Naive thymus-derived CD4-positive, alpha-beta T cell (primary cell): ENCODE measurements at regions not wholly inside any gene's neighbourhood (a gene's known extent, or its start where the extent isn't known, plus 50 kb on each side); places are given as distances from the start of the nearest gene placed in this dataset.

Experiments
- ATAC-seq: fragments of 150-1000 bp; cut with Tn5 transposase; 2 replicates; pipeline ENCODE4 v1.10.0; 2021; ENCODE audit warnings: mild to moderate bottlenecking, moderate library complexity
- CTCF ChIA-PET: fragments of 350-600 bp; sonication (Branson Sonifier 250); formaldehyde crosslinking; loops from one replicate; lab custom pipeline; 2021; ENCODE audit warnings: antibody characterized with exemption; lab: Charles Lee
- POLR2A ChIA-PET: fragments of 350-600 bp; sonication (Branson Sonifier 250); formaldehyde crosslinking; loops from one replicate; lab custom pipeline; 2021; ENCODE audit warnings: antibody characterized with exemption, inconsistent platforms; lab: Charles Lee
- DNase-seq, 9 donors: peaks; one replicate each; pipeline versions ENCODE4 v3.0.0 to v3.0.0-alpha.2; 2020 to 2022; ENCODE audit warnings: mixed read lengths in 1 of 9
- H3K27ac ChIP-seq: one replicate; pipeline ENCODE4 v1.7.0; 2013; ENCODE audit warnings: mild to moderate bottlenecking, low read depth, low read length, moderate library complexity
- H3K27me3 ChIP-seq, 2 donors: one replicate each; pipeline ENCODE4 v1.7.0; 2013; ENCODE audit warnings: low read length in 2 of 2, mild to moderate bottlenecking in 2 of 2, moderate library complexity in 2 of 2; ENCODE audit not compliant: control insufficient read depth in 2 of 2, insufficient read depth in 2 of 2
- H3K36me3 ChIP-seq, 3 experiments: 1 replicate in 2 of 3; 2 replicates in 1 of 3; pipeline ENCODE4 v1.7.0; 2013; ENCODE audit warnings: low read length in 3 of 3, mild to moderate bottlenecking in 3 of 3, moderate library complexity in 1 of 3; ENCODE audit not compliant: insufficient read depth in 3 of 3, control insufficient read depth in 2 of 3
- H3K4me1 ChIP-seq, 2 donors: one replicate each; pipeline ENCODE4 v1.7.0; 2013; ENCODE audit warnings: low read length in 2 of 2, mild to moderate bottlenecking in 2 of 2, moderate library complexity in 1 of 2; ENCODE audit not compliant: control insufficient read depth in 2 of 2, insufficient read depth in 2 of 2
- H3K4me3 ChIP-seq: 2 replicates; pipeline ENCODE4 v1.7.0; 2013; ENCODE audit warnings: mild to moderate bottlenecking, low read length
- H3K9me3 ChIP-seq, 3 experiments: 1 replicate in 2 of 3; 2 replicates in 1 of 3; pipeline ENCODE4 v1.7.0; 2013; ENCODE audit warnings: low read length in 3 of 3; ENCODE audit not compliant: control insufficient read depth in 2 of 3
- H3K27ac Mint-ChIP-seq, 9 donors: one replicate each; pipeline ENCODE4 v1.8.0; 2020 to 2022; ENCODE audit warnings: mixed read lengths in 9 of 9, mild to moderate bottlenecking in 8 of 9, moderate library complexity in 5 of 9, inconsistent platforms in 2 of 9
- H3K27me3 Mint-ChIP-seq, 5 donors: one replicate each; pipeline ENCODE4 v1.8.0; 2021 to 2022; ENCODE audit warnings: mixed read lengths in 5 of 5, mild to moderate bottlenecking in 1 of 5
- H3K36me3 Mint-ChIP-seq, 5 donors: one replicate each; pipeline ENCODE4 v1.8.0; 2020 to 2022; ENCODE audit warnings: mixed read lengths in 5 of 5, mild to moderate bottlenecking in 3 of 5, inconsistent platforms in 1 of 5
- H3K4me1 Mint-ChIP-seq, 7 donors: one replicate each; pipeline ENCODE4 v1.8.0; 2020 to 2022; ENCODE audit warnings: mixed read lengths in 7 of 7, mild to moderate bottlenecking in 3 of 7, inconsistent platforms in 1 of 7
- H3K4me3 Mint-ChIP-seq, 10 donors: one replicate each; pipeline ENCODE4 v1.8.0; 2020 to 2022; ENCODE audit warnings: mild to moderate bottlenecking in 10 of 10, mixed read lengths in 10 of 10, moderate library complexity in 6 of 10, inconsistent platforms in 2 of 10
- H3K9me3 Mint-ChIP-seq, 11 donors: one replicate each; pipeline ENCODE4 v1.8.0; 2020 to 2022; ENCODE audit warnings: mixed read lengths in 11 of 11, mild to moderate bottlenecking in 4 of 11, inconsistent platforms in 1 of 11, moderate library complexity in 1 of 11
- intact Hi-C, 2 donors: fragments of 100-400 bp; cut with micrococcal nuclease; formaldehyde crosslinking; loops; one replicate each; pipeline ENCODE4 v1.15.1; 2023

GRCh38 chr7:45446195-45446944 is 127.8 kb upstream of the ADCY1 start:
- CTCF ChIA-PET: no interaction called here
- no peaks in the 10 kb centered on the region for H3K36me3 ChIP-seq
- no peak for ATAC-seq

DNA sequence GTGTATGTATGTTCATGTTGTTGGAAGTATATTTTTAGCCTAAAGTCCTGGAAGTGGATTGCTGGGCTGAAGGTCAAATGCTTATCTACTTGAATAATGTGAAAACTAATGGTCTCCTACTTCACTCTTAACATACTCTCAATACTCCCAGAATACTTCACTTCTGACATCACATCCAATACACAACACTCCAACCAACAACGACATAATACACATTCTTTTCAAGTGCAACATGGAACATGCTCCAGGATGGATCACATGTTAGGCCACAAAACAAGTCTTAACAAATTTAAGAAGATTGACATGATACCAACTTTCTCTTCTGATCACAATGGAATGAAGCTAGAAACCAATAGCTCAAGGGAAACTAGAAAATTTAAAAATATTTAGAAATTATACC is 126.9 kb upstream of the ADCY1 start:
- H3K4me1 Mint-ChIP-seq: no peaks in the 10 kb centered on the region
- H3K9me3 Mint-ChIP-seq: peaks cover 0 to 6% (median 0%) of the 10 kb centered on the region in 11 donors
- H3K27me3 ChIP-seq: no peaks in the 10 kb centered on the region
- peaks cover 6 to 27% (median 16%) of the 10 kb centered on the region in 5 donors for H3K27me3 Mint-ChIP-seq
- intact Hi-C loops: no loop called here
- H3K36me3 ChIP-seq: no peaks in the 10 kb centered on the region
- no peak overlapping the region for H3K4me3 Mint-ChIP-seq
- H3K4me3 ChIP-seq: no peak overlapping the region
- no peak overlapping the region for H3K27ac Mint-ChIP-seq
- POLR2A ChIA-PET: no interaction called here
- no peaks in the 10 kb centered on the region for H3K36me3 Mint-ChIP-seq
- CTCF ChIA-PET: no interaction called here
- DNase-seq: no peak
- no peaks in the 10 kb centered on the region for H3K4me1 ChIP-seq
- ATAC-seq: no peak
- no peaks in the 10 kb centered on the region for H3K9me3 ChIP-seq
- no peak overlapping the region for H3K27ac ChIP-seq

More at GRCh38 chr7:45446195-45446944, 127.8 kb upstream of the ADCY1 start:
- Histone ChIP-seq H3K27me3 (no peaks in the 10 kb centered on the region), H3K4me3 (no peak overlapping the region), H3K4me1 (no peaks in the 10 kb centered on the region), H3K27ac (no peak overlapping the region), H3K9me3 (no peaks in the 10 kb centered on the region)
- H3K36me3 Mint-ChIP-seq: no peaks in the 10 kb centered on the region
- POLR2A ChIA-PET: no interaction called here
- intact Hi-C loops: no loop called here
- H3K27me3 Mint-ChIP-seq: peaks cover 0 to 25% (median 12%) of the 10 kb centered on the region in 5 donors
- no peak overlapping the region for H3K27ac Mint-ChIP-seq
- H3K9me3 Mint-ChIP-seq: peaks cover 0 to 6% (median 0%) of the 10 kb centered on the region in 11 donors
- DNase-seq: no peak
- no peaks in the 10 kb centered on the region for H3K4me1 Mint-ChIP-seq
- H3K4me3 Mint-ChIP-seq: no peak overlapping the region

DNA sequence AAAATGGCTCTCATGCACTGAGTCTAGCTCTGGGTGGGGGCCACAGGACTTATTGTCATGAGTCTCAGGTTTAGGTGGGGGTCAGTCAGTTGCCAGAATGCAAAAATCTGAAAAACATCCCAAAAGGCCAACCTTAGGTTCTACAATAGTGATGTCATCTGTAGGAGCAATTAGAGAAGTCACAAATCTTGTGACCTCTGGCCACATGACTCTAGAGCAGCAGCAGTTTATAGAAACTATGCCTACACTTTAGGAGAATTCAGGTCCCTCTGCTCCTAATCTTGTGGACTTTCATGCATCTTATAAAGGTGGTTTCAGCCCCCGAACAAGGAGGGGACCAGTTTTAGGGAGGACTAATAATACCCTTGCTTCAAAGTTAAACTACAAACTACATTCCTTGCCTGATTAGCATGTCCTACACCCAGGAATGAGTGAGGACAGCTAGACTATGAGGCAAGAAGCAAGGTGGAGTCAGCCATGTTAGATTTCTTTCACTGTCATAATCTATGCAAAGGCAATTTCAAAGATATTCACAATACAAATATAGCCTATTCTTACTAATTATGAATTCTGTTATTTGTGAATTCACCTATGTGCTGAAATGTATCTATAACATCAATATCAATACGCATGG is 123.5 kb upstream of the ADCY1 start:
- Histone ChIP-seq H3K36me3 (no peaks in the 10 kb centered on the region), H3K4me3 (no peak overlapping the region), H3K27me3 (no peaks in the 10 kb centered on the region), H3K4me1 (no peaks in the 10 kb centered on the region), H3K9me3 (no peaks in the 10 kb centered on the region), H3K27ac (no peak overlapping the region)
- no peak overlapping the region for H3K4me3 Mint-ChIP-seq
- ATAC-seq (no peak), DNase-seq (no peak)
- no peak overlapping the region for H3K27ac Mint-ChIP-seq
- intact Hi-C loops: no loop called here
- ChIA-PET CTCF (no interaction called here), POLR2A (no interaction called here)
- peaks cover 0 to 6% (median 0%) of the 10 kb centered on the region in 11 donors for H3K9me3 Mint-ChIP-seq
- no peaks in the 10 kb centered on the region for H3K36me3 Mint-ChIP-seq
- no peaks in the 10 kb centered on the region for H3K4me1 Mint-ChIP-seq
- peaks cover 6 to 23% (median 17%) of the 10 kb centered on the region in 5 donors for H3K27me3 Mint-ChIP-seq

DNA sequence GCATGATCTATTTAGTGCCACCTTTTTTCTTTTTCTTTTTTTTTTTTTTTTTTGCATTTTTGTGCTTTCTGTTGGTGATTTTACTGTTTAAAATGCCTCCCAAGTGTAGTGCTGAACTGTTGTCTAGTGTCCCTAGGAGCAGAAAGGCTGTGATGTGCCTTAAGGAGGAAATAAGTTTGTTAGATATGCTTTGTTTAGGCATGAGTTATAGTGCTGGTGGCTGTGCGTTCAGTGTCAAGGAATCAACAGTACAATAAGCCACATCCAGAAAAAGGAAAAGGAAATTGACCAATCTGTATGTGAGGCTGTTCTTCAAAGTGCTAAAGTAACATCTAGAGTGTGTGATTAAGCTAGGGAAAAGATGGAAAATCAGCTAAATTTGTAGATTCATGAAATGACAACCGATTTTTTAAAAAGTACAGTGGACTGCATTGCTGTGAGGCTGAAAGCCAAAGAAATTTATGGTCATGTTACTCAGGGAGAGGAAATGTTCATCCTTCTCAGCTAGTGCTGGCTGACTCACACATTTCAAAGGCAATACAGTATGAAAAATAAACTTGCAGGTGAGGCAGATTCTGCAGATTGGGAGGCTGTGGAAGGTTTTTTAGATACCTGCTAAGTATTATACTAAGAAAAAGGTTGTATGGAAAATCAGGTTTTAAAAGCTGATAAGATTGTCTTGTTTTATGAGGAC is 122.7 kb upstream of the ADCY1 start:
- Histone ChIP-seq H3K9me3 (no peaks in the 10 kb centered on the region), H3K36me3 (no peaks in the 10 kb centered on the region), H3K27ac (no peak overlapping the region), H3K27me3 (no peaks in the 10 kb centered on the region), H3K4me1 (no peaks in the 10 kb centered on the region), H3K4me3 (no peak overlapping the region)
- ATAC-seq (no peak), DNase-seq (no peak)
- ChIA-PET CTCF (no interaction called here), POLR2A (no interaction called here)
- no peak overlapping the region for H3K4me3 Mint-ChIP-seq
- peaks cover 0 to 3% (median 0%) of the 10 kb centered on the region in 11 donors for H3K9me3 Mint-ChIP-seq
- H3K36me3 Mint-ChIP-seq: no peaks in the 10 kb centered on the region
- H3K4me1 Mint-ChIP-seq: no peaks in the 10 kb centered on the region
- peaks cover 10 to 19% (median 17%) of the 10 kb centered on the region in 5 donors for H3K27me3 Mint-ChIP-seq
- no peak overlapping the region for H3K27ac Mint-ChIP-seq
- intact Hi-C loops: no loop called here

GRCh38 chr7:45454771-45455170 is 119.4 kb upstream of the ADCY1 start:
- no peak overlapping the region for H3K27ac Mint-ChIP-seq
- Histone ChIP-seq H3K4me1 (no peaks in the 10 kb centered on the region), H3K27ac (no peak overlapping the region), H3K27me3 (no peaks in the 10 kb centered on the region), H3K36me3 (no peaks in the 10 kb centered on the region), H3K9me3 (no peaks in the 10 kb centered on the region), H3K4me3 (no peak overlapping the region)
- DNase-seq (no peak), ATAC-seq (no peak)
- CTCF ChIA-PET: no interaction called here
- H3K27me3 Mint-ChIP-seq: peaks cover 4 to 20% (median 12%) of the 10 kb centered on the region in 5 donors
- POLR2A ChIA-PET: no interaction called here
- H3K4me1 Mint-ChIP-seq: no peaks in the 10 kb centered on the region
- no peaks in the 10 kb centered on the region for H3K36me3 Mint-ChIP-seq
- intact Hi-C loops: no loop called here
- peaks cover 0 to 3% (median 0%) of the 10 kb centered on the region in 11 donors for H3K9me3 Mint-ChIP-seq
- H3K4me3 Mint-ChIP-seq: no peak overlapping the region

DNA sequence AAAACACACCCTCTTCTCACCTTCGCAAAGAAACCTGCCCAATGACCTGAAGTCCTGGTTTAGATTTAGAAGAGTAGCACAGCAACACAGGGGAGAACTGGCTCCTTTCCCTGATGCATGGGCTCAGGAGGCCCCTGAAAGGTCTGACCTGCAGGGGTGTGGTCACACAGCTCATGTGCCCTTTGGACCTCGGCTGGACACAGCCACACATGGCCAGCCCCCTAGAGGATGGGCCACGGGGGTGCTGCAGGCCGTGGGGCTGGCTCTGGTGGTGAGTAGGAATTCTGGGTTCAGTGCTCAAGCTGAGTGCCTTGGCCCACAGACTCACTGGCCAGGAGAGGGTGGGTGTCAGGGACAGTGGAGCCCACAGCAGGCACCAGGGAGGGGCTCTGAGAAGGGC is 118.5 kb upstream of the ADCY1 start:
- no peaks in the 10 kb centered on the region for H3K36me3 ChIP-seq
- intact Hi-C loops: no loop called here
- no peak for DNase-seq
- H3K27ac ChIP-seq: no peak overlapping the region
- Mint-ChIP-seq H3K9me3 (peaks cover 0 to 3% (median 0%) of the 10 kb centered on the region in 11 donors), H3K27me3 (peaks cover 4 to 20% (median 12%) of the 10 kb centered on the region in 5 donors), H3K36me3 (no peaks in the 10 kb centered on the region), H3K4me3 (no peak overlapping the region), H3K4me1 (no peaks in the 10 kb centered on the region), H3K27ac (no peak overlapping the region)
- no peaks in the 10 kb centered on the region for H3K9me3 ChIP-seq
- ChIA-PET CTCF (no interaction called here), POLR2A (no interaction called here)
- no peaks in the 10 kb centered on the region for H3K27me3 ChIP-seq
- no peak for ATAC-seq
- H3K4me3 ChIP-seq: no peak overlapping the region
- H3K4me1 ChIP-seq: no peaks in the 10 kb centered on the region
